NB4 (cell line): ENCODE measurements at regions not wholly inside any gene's neighbourhood (a gene's known extent, or its start where the extent isn't known, plus 50 kb on each side); places are given as distances from the start of the nearest gene placed in this dataset.

Experiments
- MAX ChIP-seq: IDR thresholded peaks from 2 replicates; pipeline ENCODE4 v1.6.1; 2011; ENCODE audit warnings: low read depth, low read length
- POLR2A ChIP-seq: IDR thresholded peaks from 2 replicates; pipeline ENCODE4 v1.6.1; 2011; ENCODE audit warnings: mild to moderate bottlenecking; ENCODE audit not compliant: insufficient read length; ENCODE audit errors: extremely low read depth
- TF ChIP-seq, protein P1 (sequence below): IDR thresholded peaks from one replicate; pipeline ENCODE4 v1.5.1; 2012; ENCODE audit warnings: low read depth, low read length

- no peak for TF ChIP-seq MAX
- no peak for TF ChIP-seq POLR2A
- TF ChIP-seq, protein P1, sequence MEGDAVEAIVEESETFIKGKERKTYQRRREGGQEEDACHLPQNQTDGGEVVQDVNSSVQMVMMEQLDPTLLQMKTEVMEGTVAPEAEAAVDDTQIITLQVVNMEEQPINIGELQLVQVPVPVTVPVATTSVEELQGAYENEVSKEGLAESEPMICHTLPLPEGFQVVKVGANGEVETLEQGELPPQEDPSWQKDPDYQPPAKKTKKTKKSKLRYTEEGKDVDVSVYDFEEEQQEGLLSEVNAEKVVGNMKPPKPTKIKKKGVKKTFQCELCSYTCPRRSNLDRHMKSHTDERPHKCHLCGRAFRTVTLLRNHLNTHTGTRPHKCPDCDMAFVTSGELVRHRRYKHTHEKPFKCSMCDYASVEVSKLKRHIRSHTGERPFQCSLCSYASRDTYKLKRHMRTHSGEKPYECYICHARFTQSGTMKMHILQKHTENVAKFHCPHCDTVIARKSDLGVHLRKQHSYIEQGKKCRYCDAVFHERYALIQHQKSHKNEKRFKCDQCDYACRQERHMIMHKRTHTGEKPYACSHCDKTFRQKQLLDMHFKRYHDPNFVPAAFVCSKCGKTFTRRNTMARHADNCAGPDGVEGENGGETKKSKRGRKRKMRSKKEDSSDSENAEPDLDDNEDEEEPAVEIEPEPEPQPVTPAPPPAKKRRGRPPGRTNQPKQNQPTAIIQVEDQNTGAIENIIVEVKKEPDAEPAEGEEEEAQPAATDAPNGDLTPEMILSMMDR, result no peak
These were observed 892.4 kb upstream of the MIR17HG start for GRCh38 chr13:90455067-90455466.
